Fibroblast of lung (primary cell): ENCODE measurements at regions not wholly inside any gene's neighbourhood (a gene's known extent, or its start where the extent isn't known, plus 50 kb on each side); places are given as distances from the start of the nearest gene placed in this dataset.

ENCODE experiments used
- DNase-seq, 2 donors: peaks; one replicate each; pipeline versions ENCODE4 v3.0.0 to v3.0.0-alpha.2; 2010; ENCODE audit warnings: low read depth in 2 of 2
- H2AFZ ChIP-seq: 2 replicates; pipeline ENCODE4 v1.5.1; 2012; ENCODE audit warnings: low read length, control low read depth, inconsistent platforms
- H3K27ac ChIP-seq: 2 replicates; pipeline ENCODE4 v1.5.1; 2011; ENCODE audit warnings: low read length, control low read depth; ENCODE audit not compliant: insufficient read depth
- H3K27me3 ChIP-seq: 2 replicates; pipeline ENCODE4 v1.5.1; 2011; ENCODE audit warnings: mild to moderate bottlenecking, low read length; ENCODE audit not compliant: control insufficient read depth, insufficient read depth
- H3K36me3 ChIP-seq: 2 replicates; pipeline ENCODE4 v1.5.1; 2011; ENCODE audit warnings: low read length; ENCODE audit not compliant: control insufficient read depth, insufficient read depth
- H3K4me1 ChIP-seq: 2 replicates; pipeline ENCODE4 v1.5.1; 2011; ENCODE audit warnings: low read length; ENCODE audit not compliant: control insufficient read depth, insufficient read depth; ENCODE audit errors: extremely low read depth
- H3K4me2 ChIP-seq: 2 replicates; pipeline ENCODE4 v1.5.1; 2011; ENCODE audit warnings: low read length, control low read depth; ENCODE audit not compliant: insufficient read depth; ENCODE audit errors: extremely low read depth
- H3K4me3 ChIP-seq, 4 experiments: fragments of 200-600 bp in 1 of 4; sonication (generic) in 1 of 4; replicated peaks in 1 of 4; 2 replicates each; pipeline ENCODE4 v1.5.1; 2011 to 2016; ENCODE audit warnings: low read length in 4 of 4, low read depth in 3 of 4, mild to moderate bottlenecking in 3 of 4, control low read depth in 2 of 4, inconsistent platforms in 1 of 4, mixed read lengths in 1 of 4; ENCODE audit not compliant: insufficient read depth in 1 of 4; ENCODE audit errors: control extremely low read depth in 1 of 4
- H3K79me2 ChIP-seq: 2 replicates; pipeline ENCODE4 v1.5.1; 2012; ENCODE audit warnings: mild to moderate bottlenecking, low read length, inconsistent platforms; ENCODE audit not compliant: control insufficient read depth, insufficient read depth
- H3K9ac ChIP-seq: 2 replicates; pipeline ENCODE4 v1.5.1; 2011; ENCODE audit warnings: mild to moderate bottlenecking, low read length, control low read depth; ENCODE audit not compliant: insufficient read depth
- H3K9me3 ChIP-seq: 2 replicates; pipeline ENCODE4 v1.5.1; 2012; ENCODE audit warnings: low read depth, low read length; ENCODE audit not compliant: control insufficient read depth, insufficient read depth
- H4K20me1 ChIP-seq: 2 replicates; pipeline ENCODE4 v1.5.1; 2011; ENCODE audit warnings: low read length; ENCODE audit not compliant: control insufficient read depth, insufficient read depth; ENCODE audit errors: extremely low read depth
- CTCF ChIP-seq, 2 donors: IDR thresholded peaks in 1 of 2; conservative IDR thresholded peaks in 1 of 2; 1 replicate in 1 of 2; 2 replicates in 1 of 2; pipeline ENCODE4 v1.5.1; 2011 to 2012; ENCODE audit warnings: low read length in 2 of 2, control low read depth in 1 of 2, inconsistent platforms in 1 of 2, low read depth in 1 of 2, mild to moderate bottlenecking in 1 of 2
- EZH2 ChIP-seq: IDR thresholded peaks from 2 replicates; pipeline ENCODE4 v1.5.1; 2012; ENCODE audit warnings: low read length, control low read depth, mild to moderate bottlenecking; ENCODE audit errors: missing control alignments

GRCh38 chr10:129099992-129100391 lies 367.0 kb upstream of the MGMT start:
- TF ChIP-seq CTCF (conservative IDR thresholded peaks at IDR 0.05 in 1 of 2, IDR thresholded peaks at IDR 0.05 in 1 of 2; ENCODE audit: low read depth in 1 of 2, low read length in 2 of 2) (no peak), EZH2 (no peak)
- Histone ChIP-seq H3K27me3 (no peaks in the 10 kb centered on the region), H4K20me1 (no peaks in the 10 kb centered on the region), H3K4me1 (peaks cover 5% of the 10 kb centered on the region), H3K4me2 (no peak overlapping the region), H2AFZ (no peak overlapping the region), H3K27ac (no peak overlapping the region), H3K79me2 (no peaks in the 10 kb centered on the region), H3K9ac (no peak overlapping the region), H3K9me3 (no peaks in the 10 kb centered on the region), H3K4me3 (no peak overlapping the region), H3K36me3 (no peaks in the 10 kb centered on the region)
- DNase-seq, result no peak

- H2AFZ ChIP-seq, result no peak overlapping the region
- H3K27me3 ChIP-seq, result no peaks in the 10 kb centered on the region
- no peak overlapping the region for H3K9ac ChIP-seq
- DNase-seq, result no peak
- no peak for TF ChIP-seq EZH2
- TF ChIP-seq CTCF (conservative IDR thresholded peaks at IDR 0.05 in 1 of 2, IDR thresholded peaks at IDR 0.05 in 1 of 2; ENCODE audit: low read depth in 1 of 2, low read length in 2 of 2), result no peak
- H3K9me3 ChIP-seq, result no peaks in the 10 kb centered on the region
- no peaks in the 10 kb centered on the region for H4K20me1 ChIP-seq
- no peak overlapping the region for H3K4me2 ChIP-seq
- no peaks in the 10 kb centered on the region for H3K36me3 ChIP-seq
- H3K27ac ChIP-seq, result no peak overlapping the region
- H3K4me3 ChIP-seq, result no peak overlapping the region
- H3K4me1 ChIP-seq, result peaks cover 5% of the 10 kb centered on the region
- no peaks in the 10 kb centered on the region for H3K79me2 ChIP-seq
These were observed 365.6 kb upstream of the MGMT start for GRCh38 chr10:129101232-129101980.

GRCh38 chr10:129102906-129103693 lies 363.9 kb upstream of the MGMT start:
- H3K9ac ChIP-seq, result no peak overlapping the region
- no peaks in the 10 kb centered on the region for H3K9me3 ChIP-seq
- no peaks in the 10 kb centered on the region for H3K27me3 ChIP-seq
- no peak for TF ChIP-seq CTCF (conservative IDR thresholded peaks at IDR 0.05 in 1 of 2, IDR thresholded peaks at IDR 0.05 in 1 of 2; ENCODE audit: low read depth in 1 of 2, low read length in 2 of 2)
- no peak for TF ChIP-seq EZH2
- H3K4me3 ChIP-seq, result no peak overlapping the region
- no peak overlapping the region for H3K4me2 ChIP-seq
- H2AFZ ChIP-seq, result no peak overlapping the region
- no peak overlapping the region for H3K27ac ChIP-seq
- H4K20me1 ChIP-seq, result no peaks in the 10 kb centered on the region
- no peaks in the 10 kb centered on the region for H3K4me1 ChIP-seq
- no peaks in the 10 kb centered on the region for H3K79me2 ChIP-seq
- DNase-seq, result peak in 1 of 2 donors; percentile 56
- H3K36me3 ChIP-seq, result no peaks in the 10 kb centered on the region
